GM10248 (cell line): ENCODE measurements at regions not wholly inside any gene's neighbourhood (a gene's known extent, or its start where the extent isn't known, plus 50 kb on each side); places are given as distances from the start of the nearest gene placed in this dataset.

Experiments
- CTCF ChIA-PET: fragments of 300-600 bp; sonication (Branson Sonifier 250); formaldehyde crosslinking; extraction: SDS; loops from one replicate; lab custom pipeline; 2021; ENCODE audit warnings: antibody characterized with exemption; lab: Yijun Ruan, JAX
- POLR2A ChIA-PET: fragments of 350-650 bp; sonication (Branson Sonifier 250); formaldehyde crosslinking; extraction: SDS; loops from one replicate; lab custom pipeline; 2020; ENCODE audit warnings: antibody characterized with exemption; lab: Yijun Ruan, JAX
- DNase-seq: peaks from one replicate; pipeline ENCODE4 v3.0.0; 2012; ENCODE audit errors: extremely low spot score
- CTCF ChIP-seq: IDR thresholded peaks from 2 replicates; pipeline ENCODE4 v1.5.1; 2012; ENCODE audit warnings: mild to moderate bottlenecking, low read depth; ENCODE audit errors: extremely low read depth, missing control alignments, control extremely low read depth

GRCh38 chr2:59660262-59660661 is 893.2 kb downstream of the BCL11A start:
- ChIA-PET CTCF (interaction anchor here (1.3 kb wide), 1 partner anchor 9 kb away, joined by 3 read pairs; no protein-coding TSS in a partner anchor), POLR2A (no interaction called here)
- DNase-seq: no peak
- no peak for TF ChIP-seq CTCF

GRCh38 chr2:59658906-59659635 is 894.4 kb downstream of the BCL11A start:
- TF ChIP-seq CTCF: no peak
- DNase-seq: no peak
- ChIA-PET CTCF (no interaction called here), POLR2A (no interaction called here)

GRCh38 chr2:59655809-59656208 is 897.6 kb downstream of the BCL11A start:
- no peak for TF ChIP-seq CTCF
- ChIA-PET CTCF (no interaction called here), POLR2A (no interaction called here)
- no peak for DNase-seq

- CTCF ChIA-PET: no interaction called here
- POLR2A ChIA-PET: no interaction called here
- no peak for TF ChIP-seq CTCF
- DNase-seq: no peak
Measured at GRCh38 chr2:59654710-59655109, 898.7 kb downstream of the BCL11A start.

- no peak for DNase-seq
- TF ChIP-seq CTCF: no peak
- CTCF ChIA-PET: interaction anchor here (1.0 to 2.5 kb wide), 2 partner anchors 9 kb away, joined by 3 to 10 read pairs; no protein-coding TSS in a partner anchor
- POLR2A ChIA-PET: no interaction called here
Measured at GRCh38 chr2:59653164-59653563, 900.3 kb downstream of the BCL11A start.

- DNase-seq: no peak
- no peak for TF ChIP-seq CTCF
- POLR2A ChIA-PET: no interaction called here
- CTCF ChIA-PET: no interaction called here
Measured at GRCh38 chr2:59630789-59631188, 922.7 kb downstream of the BCL11A start.
